Activated CD4-positive, alpha-beta T cell treated with anti-CD3 and anti-CD28 coated beads, Interleukin-10, Interleukin-2, amounts not matched to agents 100 ng/mL and 50 ng/mL, durations not matched to agents 16 hours and 8 hours (primary cell): ENCODE measurements at regions not wholly inside any gene's neighbourhood (a gene's known extent, or its start where the extent isn't known, plus 50 kb on each side); places are given as distances from the start of the nearest gene placed in this dataset.

Experiments used
- DNase-seq: peaks from one replicate; pipeline ENCODE4 v3.0.0-alpha.2; 2020

- DNase-seq: no peak
Observed at GRCh38 chr2:105649534-105649933, 95.2 kb upstream of the NCK2 start.

DNA sequence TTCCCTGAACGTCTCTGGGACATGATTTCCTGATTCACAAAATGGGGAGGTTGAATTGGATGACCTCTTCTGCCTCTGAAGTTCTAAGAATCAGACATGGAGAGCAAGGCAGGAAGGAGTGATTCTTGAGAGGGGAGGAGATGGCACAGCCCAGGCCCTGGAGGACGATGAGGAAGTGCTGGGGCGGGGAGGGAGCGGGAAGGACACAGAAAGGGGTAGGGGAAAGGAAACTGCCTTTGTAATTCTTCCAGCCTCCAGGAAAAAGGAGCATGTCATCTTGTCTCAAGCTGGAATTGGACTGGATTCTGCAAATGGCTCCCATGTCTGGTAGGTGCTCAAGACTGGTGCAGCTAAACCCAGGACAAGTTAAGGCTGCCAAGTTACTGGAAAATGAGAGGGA, 97.0 kb upstream of the NCK2 start:
- no peak for DNase-seq

GRCh38 chr2:105646774-105647076, 98.0 kb upstream of the NCK2 start:
- no peak for DNase-seq

GRCh38 chr2:105645938-105646773, 98.6 kb upstream of the NCK2 start:
- no peak for DNase-seq

DNA sequence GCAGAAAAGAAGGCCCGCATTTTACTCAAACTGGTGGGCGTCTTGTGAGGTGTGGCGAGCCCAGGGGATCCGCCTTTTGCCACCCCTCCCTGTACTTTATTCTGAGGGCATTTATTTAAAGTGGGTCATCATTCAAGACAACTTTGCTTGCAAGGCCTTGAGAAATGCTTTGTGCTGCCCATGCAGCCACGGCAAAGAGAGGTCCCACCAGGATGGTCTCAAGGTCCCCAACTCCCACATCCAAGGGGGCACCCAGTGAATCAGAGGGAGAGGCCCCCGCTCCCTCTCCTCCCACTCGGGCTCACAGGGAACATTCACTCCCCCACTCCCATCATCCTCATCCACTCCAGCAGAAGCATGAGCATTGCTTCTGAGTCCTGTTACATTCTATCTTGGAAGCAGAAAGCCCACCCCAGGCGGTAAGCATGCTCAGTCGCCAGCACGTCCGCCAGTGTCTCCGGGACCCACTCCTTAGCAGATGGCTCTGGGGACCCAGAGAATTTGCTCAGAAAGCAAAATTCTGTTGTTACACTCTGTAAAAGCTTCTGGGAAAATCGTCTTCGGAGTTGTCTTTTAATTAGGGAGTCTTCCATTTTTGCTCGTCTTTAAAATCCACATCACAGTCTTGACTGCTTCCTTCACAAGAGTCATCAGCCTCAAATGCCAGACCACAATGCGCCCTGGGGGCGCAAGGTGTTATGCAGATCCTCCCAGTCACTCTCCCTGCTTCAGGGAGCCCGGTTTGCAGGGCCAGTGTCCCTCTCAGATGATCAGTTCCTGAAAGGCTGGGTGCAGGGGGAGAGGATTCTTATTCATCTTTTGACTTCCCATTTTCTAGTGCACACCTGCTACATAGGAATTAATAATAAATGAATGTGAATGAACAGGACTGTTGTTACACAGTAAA, 99.4 kb upstream of the NCK2 start:
- DNase-seq: no peak

GRCh38 chr2:105644174-105644980, 100.3 kb upstream of the NCK2 start:
- no peak for DNase-seq

DNA sequence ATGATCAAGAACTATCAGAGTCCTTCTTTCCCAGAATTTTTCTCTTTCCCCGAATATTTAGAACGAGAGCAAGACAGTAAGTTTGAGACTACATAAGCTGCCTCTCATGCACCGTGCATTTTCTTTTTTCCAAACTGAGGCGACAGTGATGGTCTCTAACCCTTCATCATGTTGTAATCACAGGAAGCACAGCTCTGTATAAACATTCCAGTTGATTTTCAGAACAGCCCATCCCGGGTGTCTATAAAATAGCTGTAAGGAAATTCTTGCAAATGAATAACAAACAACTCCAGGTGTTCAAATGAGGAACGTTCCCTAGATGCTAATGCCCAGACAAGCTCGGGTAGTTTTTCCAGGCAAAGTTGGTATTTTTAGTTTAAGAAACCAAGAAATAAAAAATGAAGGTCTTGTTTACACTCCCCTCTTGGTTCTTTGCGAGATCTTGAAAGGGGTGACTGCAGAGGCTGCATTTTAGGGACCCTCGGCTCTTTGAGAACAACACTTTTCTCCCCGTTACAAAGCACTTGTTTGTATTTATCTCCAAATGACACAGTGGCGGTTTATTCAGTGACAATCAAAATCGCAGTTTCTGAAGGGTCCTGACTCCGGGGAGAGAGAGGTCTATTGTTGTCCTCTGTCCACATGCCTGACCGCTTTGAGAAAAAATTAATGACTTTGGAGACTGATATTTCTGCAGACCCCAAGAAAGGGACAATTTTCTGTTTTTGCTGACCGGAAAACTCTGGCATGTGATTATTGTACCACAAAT, 101.1 kb upstream of the NCK2 start:
- DNase-seq: no peak

DNA sequence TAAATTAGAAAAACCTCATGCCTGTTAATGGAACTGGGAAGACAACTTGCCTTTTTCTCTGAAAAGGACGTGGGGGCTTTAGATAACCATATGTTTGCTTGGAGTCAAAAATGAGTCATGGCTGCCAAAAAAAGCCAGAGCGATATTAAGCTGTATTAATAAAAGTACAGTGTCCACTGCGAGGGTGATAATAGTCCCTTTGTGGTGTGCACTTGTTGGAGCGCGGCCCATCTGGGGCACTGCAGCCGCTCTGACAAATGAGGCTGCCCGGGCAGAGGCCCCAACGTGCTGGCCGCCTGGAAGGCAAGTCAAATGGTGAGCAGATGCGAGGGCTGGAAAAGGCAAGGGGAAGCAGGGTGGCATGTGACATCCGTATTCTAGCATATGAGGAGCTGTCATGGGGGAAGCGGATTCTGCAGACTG, 103.3 kb upstream of the NCK2 start:
- no peak for DNase-seq

- no peak for DNase-seq
Observed at GRCh38 chr2:105640246-105640645, 104.5 kb upstream of the NCK2 start.

- no peak for DNase-seq
Observed at GRCh38 chr2:105636109-105636740, 108.5 kb upstream of the NCK2 start.

DNA sequence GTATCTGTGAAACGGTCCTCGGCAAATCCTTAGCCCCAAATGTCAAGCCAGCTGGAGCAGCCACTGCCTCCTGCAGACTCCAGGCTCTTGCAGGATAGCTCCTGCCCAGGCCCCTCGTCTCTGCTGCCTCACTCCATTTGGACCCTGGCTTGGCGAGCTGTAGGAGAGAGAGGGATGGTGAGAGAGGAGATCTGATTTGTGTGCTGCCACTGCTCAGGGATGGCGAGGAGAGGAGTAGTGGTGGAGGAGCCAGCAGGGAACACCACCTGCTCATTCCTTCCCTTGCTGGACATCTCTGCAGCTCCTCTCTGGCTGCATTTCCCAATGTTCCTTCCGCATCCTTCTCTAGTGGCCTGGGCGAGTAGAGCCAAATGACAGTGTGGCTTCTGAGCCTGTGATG, 109.1 kb upstream of the NCK2 start:
- no peak for DNase-seq

- DNase-seq: no peak
Observed at GRCh38 chr2:105634198-105634597, 110.5 kb upstream of the NCK2 start.

- no peak for DNase-seq
Observed at GRCh38 chr2:105631922-105632321, 112.8 kb upstream of the NCK2 start.

DNA sequence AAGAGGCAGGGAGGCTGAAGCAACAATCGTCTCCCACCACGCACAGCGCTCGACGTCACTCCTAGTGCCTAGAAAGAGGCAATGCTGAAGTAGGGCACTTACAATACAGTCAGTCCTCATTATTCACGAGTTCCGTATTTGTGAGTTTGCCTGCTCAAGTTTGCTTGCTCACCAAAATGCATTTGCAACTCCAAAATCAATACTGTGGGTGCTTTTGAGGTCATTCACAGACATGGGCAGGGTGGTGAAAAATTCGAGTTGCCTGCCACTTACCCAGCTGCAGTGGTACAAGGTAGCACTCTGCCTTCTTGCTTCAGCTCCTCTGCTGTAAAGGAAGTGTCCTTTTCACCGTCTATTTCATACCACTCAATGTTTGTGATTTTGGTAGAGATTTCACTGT, 113.7 kb upstream of the NCK2 start:
- DNase-seq: no peak

GRCh38 chr2:105629634-105630033, 115.1 kb upstream of the NCK2 start:
- DNase-seq: no peak

DNA sequence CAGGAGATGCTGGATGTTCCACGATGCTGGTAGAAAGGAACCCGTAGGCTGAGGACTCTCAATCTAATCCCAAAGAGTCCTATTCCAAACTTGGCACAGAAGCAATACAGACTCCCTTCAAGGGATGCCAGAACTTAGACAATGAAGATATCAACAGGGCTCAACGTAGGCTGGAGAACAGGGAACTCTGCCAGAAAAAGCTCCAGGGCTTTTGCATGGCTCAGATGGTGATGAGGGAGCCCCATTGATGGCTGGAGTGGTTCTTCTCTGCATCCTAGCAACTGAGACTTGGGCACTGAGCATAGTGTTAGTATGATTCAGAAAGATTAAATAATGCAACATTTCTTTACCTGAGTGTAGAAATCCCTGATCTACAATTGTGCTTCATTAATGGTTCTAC, 117.2 kb upstream of the NCK2 start:
- no peak for DNase-seq

- DNase-seq: no peak
Observed at GRCh38 chr2:105626966-105627340, 117.8 kb upstream of the NCK2 start.

GRCh38 chr2:105626212-105626965, 118.3 kb upstream of the NCK2 start:
- no peak for DNase-seq

DNA sequence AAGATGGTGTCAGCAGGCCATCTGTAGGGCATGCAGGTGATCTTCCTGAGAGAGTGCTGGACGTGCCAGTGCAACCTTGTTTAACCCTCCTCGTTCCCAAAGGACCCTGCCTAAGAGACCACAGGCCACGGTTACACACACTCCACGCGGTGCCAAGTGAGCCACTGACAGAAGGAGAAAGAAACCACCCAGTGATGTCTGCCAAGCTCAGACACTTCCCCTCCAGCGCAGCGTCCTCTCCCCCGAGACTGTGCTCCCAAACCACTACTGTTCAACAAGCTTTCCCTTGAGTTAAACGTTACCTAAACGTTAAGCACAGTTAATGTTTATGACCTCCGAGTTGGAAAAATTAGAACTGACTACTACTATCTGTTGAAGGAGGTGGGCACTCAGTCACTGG, 119.1 kb upstream of the NCK2 start:
- no peak for DNase-seq

DNA sequence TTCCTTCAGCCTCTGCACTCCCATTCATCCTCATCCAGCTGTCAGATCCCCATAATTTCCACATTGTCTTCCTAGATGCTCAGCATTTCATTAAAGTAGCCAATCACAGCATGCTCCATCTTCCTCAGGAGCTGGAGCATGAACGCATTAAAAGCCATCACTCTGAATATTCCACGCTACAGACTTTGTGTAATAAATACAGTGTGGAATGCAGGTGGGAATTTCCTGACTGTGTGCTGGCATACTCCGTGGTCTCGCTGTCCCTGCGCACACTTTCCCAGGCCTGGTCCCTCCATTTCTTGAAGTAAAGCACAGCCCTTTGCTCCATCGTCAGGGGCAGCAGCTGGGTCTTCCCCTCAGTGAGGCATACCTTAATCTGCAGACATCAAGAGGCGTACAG, 123.7 kb upstream of the NCK2 start:
- DNase-seq: no peak

GRCh38 chr2:105618351-105618659, 126.4 kb upstream of the NCK2 start:
- DNase-seq: no peak
